Caco-2 (cell line): ENCODE measurements at regions not wholly inside any gene's neighbourhood (a gene's known extent, or its start where the extent isn't known, plus 50 kb on each side); places are given as distances from the start of the nearest gene placed in this dataset.

ENCODE experiments used
- BruUV-seq: library from RNA; stranded (reverse); fragments of 400-500 nt; replicated peaks from 2 replicates; lab custom pipeline; 2021; lab: Mats Ljungman, UMichigan
- CTCF ChIA-PET: fragments of 300-600 bp; sonication (Branson Sonifier 250); formaldehyde crosslinking; loops from one replicate; lab custom pipeline; 2022; ENCODE audit warnings: antibody characterized with exemption; lab: Charles Lee
- POLR2A ChIA-PET: fragments of 300-600 bp; sonication (Branson Sonifier 250); formaldehyde crosslinking; loops from one replicate; lab custom pipeline; 2022; ENCODE audit warnings: antibody characterized with exemption; lab: Charles Lee
- DNase-seq, 2 experiments: peaks; one replicate each; pipeline versions ENCODE4 v3.0.0 to v3.0.0-alpha.2; 2020 to 2022
- H3K27me3 ChIP-seq: replicated peaks from 2 replicates; pipeline ENCODE4 v1.6.0; 2011; ENCODE audit warnings: low read length; ENCODE audit not compliant: control insufficient read depth, insufficient read depth
- H3K36me3 ChIP-seq: 2 replicates; pipeline ENCODE4 v1.5.1; 2011; ENCODE audit warnings: low read length; ENCODE audit not compliant: control insufficient read depth, insufficient read depth
- H3K4me1 ChIP-seq: fragments of 250-450 bp; sonication (Bioruptor Pico); 2 replicates; pipeline ENCODE4 v1.5.1; 2020; ENCODE audit warnings: mild to moderate bottlenecking
- H3K4me3 ChIP-seq: 2 replicates; pipeline ENCODE4 v1.5.1; 2011; ENCODE audit warnings: low read depth, mild to moderate bottlenecking, control low read depth, low read length
- H3K9me3 ChIP-seq: fragments of 250-450 bp; sonication (Bioruptor Pico); 2 replicates; pipeline ENCODE4 v1.5.1; 2020; ENCODE audit warnings: mild to moderate bottlenecking, moderate library complexity
- H3K27ac Mint-ChIP-seq: one replicate; pipeline ENCODE4 v1.8.0; 2022; ENCODE audit warnings: mixed read lengths; ENCODE audit not compliant: unreplicated experiment
- H3K27me3 Mint-ChIP-seq: one replicate; pipeline ENCODE4 v1.8.0; 2022; ENCODE audit warnings: mixed read lengths; ENCODE audit not compliant: insufficient read depth, unreplicated experiment
- H3K36me3 Mint-ChIP-seq: one replicate; pipeline ENCODE4 v1.8.0; 2022; ENCODE audit warnings: mild to moderate bottlenecking, mixed read lengths; ENCODE audit not compliant: insufficient read depth, unreplicated experiment
- H3K4me1 Mint-ChIP-seq: one replicate; pipeline ENCODE4 v1.8.0; 2022; ENCODE audit warnings: low read depth, mixed read lengths; ENCODE audit not compliant: unreplicated experiment
- H3K4me3 Mint-ChIP-seq: one replicate; pipeline ENCODE4 v1.8.0; 2022; ENCODE audit warnings: mild to moderate bottlenecking, moderate library complexity, mixed read lengths; ENCODE audit not compliant: unreplicated experiment
- H3K9me3 Mint-ChIP-seq: one replicate; pipeline ENCODE4 v1.8.0; 2022; ENCODE audit warnings: mixed read lengths; ENCODE audit not compliant: unreplicated experiment
- CTCF ChIP-seq, 2 experiments: fragments of 200-600 bp in 1 of 2; IDR thresholded peaks; 1 replicate in 1 of 2; 2 replicates in 1 of 2; pipeline versions ENCODE4 v1.5.1 to v1.8.0; 2011 to 2022; ENCODE audit warnings: antibody characterized with exemption in 1 of 2, control low read depth in 1 of 2, inconsistent platforms in 1 of 2, low read depth in 1 of 2, low read length in 1 of 2, mild to moderate bottlenecking in 1 of 2, moderate library complexity in 1 of 2; ENCODE audit not compliant: insufficient read depth in 1 of 2, severe bottlenecking in 1 of 2, unreplicated experiment in 1 of 2
- intact Hi-C: fragments of 100-400 bp; cut with micrococcal nuclease; formaldehyde crosslinking; loops from one replicate; pipeline ENCODE4 v1.10.0; 2022; ENCODE audit not compliant: unreplicated experiment

GRCh38 chr7:153158149-153158548 lies 398.6 kb downstream of the ACTR3B start:
- no peak overlapping the region for H3K4me3 Mint-ChIP-seq
- DNase-seq = no peak
- no peaks in the 10 kb centered on the region for H3K4me1 Mint-ChIP-seq
- no TSS peak for BruUV-seq
- H3K9me3 ChIP-seq = no peaks in the 10 kb centered on the region; the same call in 1 of the 2 replicates
- POLR2A ChIA-PET = no interaction called here
- intact Hi-C loops = no loop called here
- H3K36me3 Mint-ChIP-seq = no peaks in the 10 kb centered on the region
- no peak overlapping the region for H3K27ac Mint-ChIP-seq
- no peaks in the 10 kb centered on the region for H3K36me3 ChIP-seq
- no peak overlapping the region for H3K4me3 ChIP-seq
- no peaks in the 10 kb centered on the region for H3K27me3 ChIP-seq
- H3K27me3 Mint-ChIP-seq = peaks cover 2% of the 10 kb centered on the region
- no peak for TF ChIP-seq CTCF (IDR thresholded peaks at IDR 0.05; ENCODE audit: insufficient read depth in 1 of 2, low read depth in 1 of 2, low read length in 1 of 2, severe bottlenecking in 1 of 2, unreplicated experiment in 1 of 2)
- CTCF ChIA-PET = no interaction called here
- no peaks in the 10 kb centered on the region for H3K9me3 Mint-ChIP-seq
- H3K4me1 ChIP-seq = no peaks in the 10 kb centered on the region

GRCh38 chr7:153170287-153170686 lies 410.7 kb downstream of the ACTR3B start:
- no peaks in the 10 kb centered on the region for H3K27me3 Mint-ChIP-seq
- no peaks in the 10 kb centered on the region for H3K4me1 ChIP-seq
- H3K27ac Mint-ChIP-seq = no peak overlapping the region
- BruUV-seq = no TSS peak
- H3K36me3 Mint-ChIP-seq = no peaks in the 10 kb centered on the region
- no peaks in the 10 kb centered on the region for H3K36me3 ChIP-seq
- H3K27me3 ChIP-seq = no peaks in the 10 kb centered on the region
- ChIA-PET POLR2A (no interaction called here), CTCF (no interaction called here)
- no peaks in the 10 kb centered on the region for H3K9me3 Mint-ChIP-seq
- no peak for DNase-seq
- H3K4me1 Mint-ChIP-seq = no peaks in the 10 kb centered on the region
- 0 out of 2 replicates have a peak, but pooled peaks cover 2% of the 10 kb centered on the region for H3K9me3 ChIP-seq
- TF ChIP-seq CTCF (IDR thresholded peaks at IDR 0.05; ENCODE audit: insufficient read depth in 1 of 2, low read depth in 1 of 2, low read length in 1 of 2, severe bottlenecking in 1 of 2, unreplicated experiment in 1 of 2) = no peak
- H3K4me3 Mint-ChIP-seq = no peak overlapping the region
- intact Hi-C loops = no loop called here
- H3K4me3 ChIP-seq = no peak overlapping the region

DNA sequence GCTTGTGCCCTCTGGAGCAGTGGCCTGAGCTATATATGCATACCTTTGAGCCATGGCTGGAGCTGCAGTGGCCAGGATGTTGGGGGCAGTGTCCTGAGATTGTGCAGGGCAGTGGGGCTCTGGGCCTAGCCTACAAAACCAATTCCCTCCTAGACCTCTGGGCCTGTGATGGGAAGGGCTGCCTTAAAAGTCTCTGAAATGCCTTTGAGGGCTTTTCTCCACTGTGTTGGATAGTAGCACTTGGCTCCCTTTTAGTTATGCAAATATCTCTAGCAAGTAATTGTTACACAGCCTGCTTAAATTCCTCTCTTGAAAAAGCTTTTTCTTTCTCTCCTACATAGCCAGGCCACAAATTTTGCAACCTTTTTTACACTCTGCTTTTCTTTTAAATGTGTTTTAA lies 426.4 kb downstream of the ACTR3B start:
- CTCF ChIA-PET = no interaction called here
- Histone ChIP-seq H3K9me3 (no peaks in the 10 kb centered on the region), H3K4me1 (no peaks in the 10 kb centered on the region), H3K36me3 (no peaks in the 10 kb centered on the region), H3K27me3 (no peaks in the 10 kb centered on the region), H3K4me3 (no peak overlapping the region)
- POLR2A ChIA-PET = no interaction called here
- H3K4me3 Mint-ChIP-seq = no peak overlapping the region
- H3K27me3 Mint-ChIP-seq = no peaks in the 10 kb centered on the region
- no peak for TF ChIP-seq CTCF (IDR thresholded peaks at IDR 0.05; ENCODE audit: insufficient read depth in 1 of 2, low read depth in 1 of 2, low read length in 1 of 2, severe bottlenecking in 1 of 2, unreplicated experiment in 1 of 2)
- peaks cover 23% of the 10 kb centered on the region for H3K9me3 Mint-ChIP-seq
- intact Hi-C loops = no loop called here
- no TSS peak for BruUV-seq
- no peak for DNase-seq
- no peaks in the 10 kb centered on the region for H3K36me3 Mint-ChIP-seq
- H3K27ac Mint-ChIP-seq = no peak overlapping the region
- no peaks in the 10 kb centered on the region for H3K4me1 Mint-ChIP-seq
